Epithelial cell of proximal tubule (primary cell): ENCODE measurements at regions not wholly inside any gene's neighbourhood (a gene's known extent, or its start where the extent isn't known, plus 50 kb on each side); places are given as distances from the start of the nearest gene placed in this dataset.

ENCODE experiments used
- DNase-seq: peaks from one replicate; pipeline ENCODE4 v3.0.0-alpha.2; 2011; ENCODE audit warnings: low read depth
- H3K4me3 ChIP-seq: 2 replicates; pipeline ENCODE4 v1.5.1; 2011; ENCODE audit warnings: low read depth, mild to moderate bottlenecking, low read length
- CTCF ChIP-seq: conservative IDR thresholded peaks from 2 replicates; pipeline ENCODE4 v1.5.1; 2012; ENCODE audit warnings: low read depth, mild to moderate bottlenecking, low read length

- H3K4me3 ChIP-seq = no peak overlapping the region
- DNase-seq = no peak
- no peak for TF ChIP-seq CTCF
These were observed 541.6 kb upstream of the FLRT2 start for GRCh38 chr14:84988357-84988756.

GRCh38 chr14:84991021-84991420, 538.9 kb upstream of the FLRT2 start:
- no peak for DNase-seq
- no peak overlapping the region for H3K4me3 ChIP-seq
- TF ChIP-seq CTCF = no peak

GRCh38 chr14:84998216-84998615, 531.7 kb upstream of the FLRT2 start:
- no peak overlapping the region for H3K4me3 ChIP-seq
- no peak for DNase-seq
- no peak for TF ChIP-seq CTCF

- no peak for TF ChIP-seq CTCF
- DNase-seq = no peak
- no peak overlapping the region for H3K4me3 ChIP-seq
These were observed 527.1 kb upstream of the FLRT2 start for GRCh38 chr14:85002846-85003245.

- no peak for TF ChIP-seq CTCF
- no peak for DNase-seq
- H3K4me3 ChIP-seq = no peak overlapping the region
These were observed 526.1 kb upstream of the FLRT2 start for GRCh38 chr14:85003805-85004204.

GRCh38 chr14:85009506-85009905, 520.4 kb upstream of the FLRT2 start:
- no peak overlapping the region for H3K4me3 ChIP-seq
- no peak for TF ChIP-seq CTCF
- no peak for DNase-seq

GRCh38 chr14:85010186-85010585, 519.8 kb upstream of the FLRT2 start:
- no peak for DNase-seq
- H3K4me3 ChIP-seq = no peak overlapping the region
- TF ChIP-seq CTCF = no peak
